ENCODE measurements at regions not wholly inside any gene's neighbourhood (a gene's known extent, or its start where the extent isn't known, plus 50 kb on each side); places are given as distances from the start of the nearest gene placed in this dataset.

GRCh38 chr7:17583786-17584185 is 285.3 kb downstream of the AHR start:
- no peaks in the 10 kb centered on the region for H3K9me3 ChIP-seq (ENCODE audit: control insufficient read depth in 2 of 2, low read length in 2 of 2)

GRCh38 chr7:17584822-17585221 is 286.4 kb downstream of the AHR start:
- Histone ChIP-seq H3K4me1 (ENCODE audit: control insufficient read depth, insufficient read depth, low read length) (no peaks in the 10 kb centered on the region), H3K36me3 (ENCODE audit: control insufficient read depth in 2 of 2, insufficient read depth in 2 of 2, low read length in 2 of 2) (no peaks in the 10 kb centered on the region), H3K9ac (ENCODE audit: low read length in 2 of 2) (no peak overlapping the region), H3K27ac (ENCODE audit: low read length) (no peak overlapping the region), H3K4me3 (ENCODE audit: low read length in 2 of 2) (no peak overlapping the region), H3K27me3 (ENCODE audit: control insufficient read depth in 1 of 2, insufficient read depth in 2 of 2, low read length in 2 of 2) (no peaks in the 10 kb centered on the region), H3K9me3 (ENCODE audit: control insufficient read depth in 2 of 2, low read length in 2 of 2) (no peaks in the 10 kb centered on the region)

More at GRCh38 chr7:17583786-17584185, 285.3 kb downstream of the AHR start:
- no peak overlapping the region for H3K4me3 ChIP-seq (ENCODE audit: low read length in 2 of 2)
- no peaks in the 10 kb centered on the region for H3K4me1 ChIP-seq (ENCODE audit: control insufficient read depth, insufficient read depth, low read length)
- no peaks in the 10 kb centered on the region for H3K36me3 ChIP-seq (ENCODE audit: control insufficient read depth in 2 of 2, insufficient read depth in 2 of 2, low read length in 2 of 2)
- H3K9ac ChIP-seq (ENCODE audit: low read length in 2 of 2), result no peak overlapping the region
- H3K27me3 ChIP-seq (ENCODE audit: control insufficient read depth in 1 of 2, insufficient read depth in 2 of 2, low read length in 2 of 2), result no peaks in the 10 kb centered on the region
- H3K27ac ChIP-seq (ENCODE audit: low read length), result no peak overlapping the region

- Histone ChIP-seq H3K9ac (ENCODE audit: low read length in 2 of 2) (no peak overlapping the region), H3K4me3 (ENCODE audit: low read length in 2 of 2) (no peak overlapping the region), H3K27me3 (ENCODE audit: control insufficient read depth in 1 of 2, insufficient read depth in 2 of 2, low read length in 2 of 2) (no peaks in the 10 kb centered on the region), H3K9me3 (ENCODE audit: control insufficient read depth in 2 of 2, low read length in 2 of 2) (no peaks in the 10 kb centered on the region), H3K36me3 (ENCODE audit: control insufficient read depth in 2 of 2, insufficient read depth in 2 of 2, low read length in 2 of 2) (no peaks in the 10 kb centered on the region), H3K27ac (ENCODE audit: low read length) (no peak overlapping the region), H3K4me1 (ENCODE audit: control insufficient read depth, insufficient read depth, low read length) (no peaks in the 10 kb centered on the region)
These were observed 288.3 kb downstream of the AHR start for GRCh38 chr7:17586711-17587110.

GRCh38 chr7:17588730-17589129 is 290.3 kb downstream of the AHR start:
- Histone ChIP-seq H3K4me1 (ENCODE audit: control insufficient read depth, insufficient read depth, low read length) (no peaks in the 10 kb centered on the region), H3K9ac (ENCODE audit: low read length in 2 of 2) (no peak overlapping the region), H3K9me3 (ENCODE audit: control insufficient read depth in 2 of 2, low read length in 2 of 2) (no peaks in the 10 kb centered on the region), H3K27me3 (ENCODE audit: control insufficient read depth in 1 of 2, insufficient read depth in 2 of 2, low read length in 2 of 2) (no peaks in the 10 kb centered on the region), H3K4me3 (ENCODE audit: low read length in 2 of 2) (no peak overlapping the region), H3K36me3 (ENCODE audit: control insufficient read depth in 2 of 2, insufficient read depth in 2 of 2, low read length in 2 of 2) (no peaks in the 10 kb centered on the region), H3K27ac (ENCODE audit: low read length) (no peak overlapping the region)

- H3K4me3 ChIP-seq (ENCODE audit: low read length in 2 of 2), result no peak overlapping the region
- no peaks in the 10 kb centered on the region for H3K27me3 ChIP-seq (ENCODE audit: control insufficient read depth in 1 of 2, insufficient read depth in 2 of 2, low read length in 2 of 2)
- no peaks in the 10 kb centered on the region for H3K4me1 ChIP-seq (ENCODE audit: control insufficient read depth, insufficient read depth, low read length)
- no peaks in the 10 kb centered on the region for H3K9me3 ChIP-seq (ENCODE audit: control insufficient read depth in 2 of 2, low read length in 2 of 2)
- H3K27ac ChIP-seq (ENCODE audit: low read length), result no peak overlapping the region
- H3K9ac ChIP-seq (ENCODE audit: low read length in 2 of 2), result no peak overlapping the region
- no peaks in the 10 kb centered on the region for H3K36me3 ChIP-seq (ENCODE audit: control insufficient read depth in 2 of 2, insufficient read depth in 2 of 2, low read length in 2 of 2)
These were observed 291.2 kb downstream of the AHR start for GRCh38 chr7:17589671-17590070.

- Histone ChIP-seq H3K36me3 (ENCODE audit: control insufficient read depth in 2 of 2, insufficient read depth in 2 of 2, low read length in 2 of 2) (no peaks in the 10 kb centered on the region), H3K27me3 (ENCODE audit: control insufficient read depth in 1 of 2, insufficient read depth in 2 of 2, low read length in 2 of 2) (no peaks in the 10 kb centered on the region), H3K4me3 (ENCODE audit: low read length in 2 of 2) (no peak overlapping the region), H3K27ac (ENCODE audit: low read length) (no peak overlapping the region), H3K4me1 (ENCODE audit: control insufficient read depth, insufficient read depth, low read length) (no peaks in the 10 kb centered on the region), H3K9me3 (ENCODE audit: control insufficient read depth in 2 of 2, low read length in 2 of 2) (no peaks in the 10 kb centered on the region), H3K9ac (ENCODE audit: low read length in 2 of 2) (no peak overlapping the region)
These were observed 291.8 kb downstream of the AHR start for GRCh38 chr7:17590221-17590620.

GRCh38 chr7:17593819-17594419 is 295.5 kb downstream of the AHR start:
- no peaks in the 10 kb centered on the region for H3K9me3 ChIP-seq (ENCODE audit: control insufficient read depth in 2 of 2, low read length in 2 of 2)
- H3K27ac ChIP-seq (ENCODE audit: low read length), result no peak overlapping the region

GRCh38 chr7:17595546-17595945 is 297.1 kb downstream of the AHR start:
- no peak overlapping the region for H3K9ac ChIP-seq (ENCODE audit: low read length in 2 of 2)
- no peaks in the 10 kb centered on the region for H3K27me3 ChIP-seq (ENCODE audit: control insufficient read depth in 1 of 2, insufficient read depth in 2 of 2, low read length in 2 of 2)
- no peaks in the 10 kb centered on the region for H3K36me3 ChIP-seq (ENCODE audit: control insufficient read depth in 2 of 2, insufficient read depth in 2 of 2, low read length in 2 of 2)
- H3K4me1 ChIP-seq (ENCODE audit: control insufficient read depth, insufficient read depth, low read length), result no peaks in the 10 kb centered on the region
- H3K4me3 ChIP-seq (ENCODE audit: low read length in 2 of 2), result no peak overlapping the region
- no peak overlapping the region for H3K27ac ChIP-seq (ENCODE audit: low read length)
- H3K9me3 ChIP-seq (ENCODE audit: control insufficient read depth in 2 of 2, low read length in 2 of 2), result no peaks in the 10 kb centered on the region

More at GRCh38 chr7:17593819-17594419, 295.5 kb downstream of the AHR start:
- H3K9ac ChIP-seq (ENCODE audit: low read length in 2 of 2), result no peak overlapping the region
- no peaks in the 10 kb centered on the region for H3K4me1 ChIP-seq (ENCODE audit: control insufficient read depth, insufficient read depth, low read length)
- no peaks in the 10 kb centered on the region for H3K27me3 ChIP-seq (ENCODE audit: control insufficient read depth in 1 of 2, insufficient read depth in 2 of 2, low read length in 2 of 2)
- no peak overlapping the region for H3K4me3 ChIP-seq (ENCODE audit: low read length in 2 of 2)
- no peaks in the 10 kb centered on the region for H3K36me3 ChIP-seq (ENCODE audit: control insufficient read depth in 2 of 2, insufficient read depth in 2 of 2, low read length in 2 of 2)

- Histone ChIP-seq H3K27me3 (ENCODE audit: control insufficient read depth in 1 of 2, insufficient read depth in 2 of 2, low read length in 2 of 2) (no peaks in the 10 kb centered on the region), H3K9me3 (ENCODE audit: control insufficient read depth in 2 of 2, low read length in 2 of 2) (no peaks in the 10 kb centered on the region), H3K4me1 (ENCODE audit: control insufficient read depth, insufficient read depth, low read length) (no peaks in the 10 kb centered on the region), H3K27ac (ENCODE audit: low read length) (no peak overlapping the region), H3K9ac (ENCODE audit: low read length in 2 of 2) (no peak overlapping the region), H3K36me3 (ENCODE audit: control insufficient read depth in 2 of 2, insufficient read depth in 2 of 2, low read length in 2 of 2) (no peaks in the 10 kb centered on the region), H3K4me3 (ENCODE audit: low read length in 2 of 2) (no peak overlapping the region)
These were observed 299.9 kb downstream of the AHR start for GRCh38 chr7:17598305-17598704.

- H3K27me3 ChIP-seq (ENCODE audit: control insufficient read depth in 1 of 2, insufficient read depth in 2 of 2, low read length in 2 of 2), result no peaks in the 10 kb centered on the region
- H3K4me3 ChIP-seq (ENCODE audit: low read length in 2 of 2), result no peak overlapping the region
- no peaks in the 10 kb centered on the region for H3K9me3 ChIP-seq (ENCODE audit: control insufficient read depth in 2 of 2, low read length in 2 of 2)
- no peaks in the 10 kb centered on the region for H3K4me1 ChIP-seq (ENCODE audit: control insufficient read depth, insufficient read depth, low read length)
- no peak overlapping the region for H3K9ac ChIP-seq (ENCODE audit: low read length in 2 of 2)
- H3K36me3 ChIP-seq (ENCODE audit: control insufficient read depth in 2 of 2, insufficient read depth in 2 of 2, low read length in 2 of 2), result no peaks in the 10 kb centered on the region
- no peak overlapping the region for H3K27ac ChIP-seq (ENCODE audit: low read length)
These were observed 300.4 kb downstream of the AHR start for GRCh38 chr7:17598846-17599245.

GRCh38 chr7:17599733-17600339 is 301.4 kb downstream of the AHR start:
- no peaks in the 10 kb centered on the region for H3K36me3 ChIP-seq (ENCODE audit: control insufficient read depth in 2 of 2, insufficient read depth in 2 of 2, low read length in 2 of 2)
- H3K27ac ChIP-seq (ENCODE audit: low read length), result no peak overlapping the region
- no peaks in the 10 kb centered on the region for H3K27me3 ChIP-seq (ENCODE audit: control insufficient read depth in 1 of 2, insufficient read depth in 2 of 2, low read length in 2 of 2)
- H3K4me1 ChIP-seq (ENCODE audit: control insufficient read depth, insufficient read depth, low read length), result no peaks in the 10 kb centered on the region
- H3K9me3 ChIP-seq (ENCODE audit: control insufficient read depth in 2 of 2, low read length in 2 of 2), result no peaks in the 10 kb centered on the region
- no peak overlapping the region for H3K9ac ChIP-seq (ENCODE audit: low read length in 2 of 2)
- H3K4me3 ChIP-seq (ENCODE audit: low read length in 2 of 2), result no peak overlapping the region
